ENCODE measurements at regions not wholly inside any gene's neighbourhood (a gene's known extent, or its start where the extent isn't known, plus 50 kb on each side); places are given as distances from the start of the nearest gene placed in this dataset.

DNA sequence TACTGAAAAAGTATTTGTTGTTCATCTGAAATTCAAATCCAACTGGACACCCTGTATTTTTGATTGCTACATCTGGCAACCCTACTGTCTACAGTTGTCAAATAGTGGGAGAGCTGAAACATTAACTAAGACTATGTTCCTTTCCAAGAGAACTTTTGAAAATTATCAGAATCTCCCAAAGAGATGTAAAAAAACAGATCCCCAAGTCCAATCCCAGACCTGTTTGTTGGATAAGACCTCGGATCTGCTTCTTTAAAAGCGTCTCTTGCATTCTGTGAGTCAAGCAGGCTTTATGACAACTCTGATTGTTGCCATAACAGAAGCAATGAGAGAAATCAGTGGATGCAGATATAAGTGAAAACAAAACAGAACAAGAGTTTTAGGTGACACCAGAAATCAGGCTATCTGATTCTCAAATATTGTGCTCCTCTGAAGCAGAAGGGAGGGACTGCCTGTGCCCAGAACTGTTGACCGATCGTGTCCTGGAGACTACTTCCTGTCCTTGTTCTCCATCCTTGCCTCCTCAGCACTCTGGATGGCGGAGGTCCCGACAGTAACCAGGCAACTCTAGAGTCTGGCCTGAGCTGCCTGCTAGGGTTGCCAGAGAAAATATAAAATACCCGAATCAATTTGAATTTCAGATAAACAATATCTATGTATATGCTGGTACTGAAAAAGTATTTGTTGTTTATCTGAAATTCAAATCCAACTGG lies 853.8 kb downstream of the MAFB start:
- no peak for DNase-seq (ENCODE audit: low read depth, low spot score)

DNA sequence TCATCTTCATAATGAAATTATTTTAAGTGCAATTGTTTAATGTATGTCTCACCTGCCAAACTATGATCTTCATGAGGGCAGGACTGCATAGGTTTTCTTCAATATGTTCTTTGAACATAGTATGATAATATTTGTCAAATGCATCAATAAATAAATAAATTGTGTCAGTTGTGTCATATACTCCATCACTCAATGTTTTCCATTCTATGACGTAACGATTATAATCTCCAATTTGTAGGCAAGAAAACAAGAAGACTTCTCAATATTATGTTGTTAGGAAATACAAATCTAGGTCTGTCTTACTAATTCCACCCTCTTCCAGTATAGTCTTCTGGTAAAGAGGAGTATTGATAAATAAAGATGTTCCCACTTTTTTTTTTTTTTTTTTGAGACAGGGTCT lies 858.1 kb downstream of the MAFB start:
- DNase-seq (ENCODE audit: low read depth, low spot score): no peak

DNA sequence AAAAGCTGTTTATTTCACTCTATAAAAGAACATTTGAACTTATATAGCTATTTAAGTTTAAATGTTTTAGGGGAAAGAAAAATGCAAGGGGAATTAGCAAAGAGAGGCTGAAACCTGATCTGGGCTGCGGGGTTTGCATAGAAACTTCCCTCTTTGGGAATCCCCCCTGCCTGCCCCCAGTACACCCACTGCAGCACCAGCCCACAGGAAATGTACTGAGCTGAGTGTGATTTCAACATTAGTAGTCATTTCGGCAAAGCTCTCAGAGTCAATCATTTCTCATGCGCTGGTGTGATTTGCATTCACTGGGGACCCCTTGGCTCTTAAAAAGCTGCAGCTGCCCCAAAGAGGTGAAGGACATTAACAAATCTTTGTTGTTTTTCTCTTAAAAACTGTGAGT lies 859.4 kb downstream of the MAFB start:
- DNase-seq (ENCODE audit: low read depth, low spot score): no peak

DNA sequence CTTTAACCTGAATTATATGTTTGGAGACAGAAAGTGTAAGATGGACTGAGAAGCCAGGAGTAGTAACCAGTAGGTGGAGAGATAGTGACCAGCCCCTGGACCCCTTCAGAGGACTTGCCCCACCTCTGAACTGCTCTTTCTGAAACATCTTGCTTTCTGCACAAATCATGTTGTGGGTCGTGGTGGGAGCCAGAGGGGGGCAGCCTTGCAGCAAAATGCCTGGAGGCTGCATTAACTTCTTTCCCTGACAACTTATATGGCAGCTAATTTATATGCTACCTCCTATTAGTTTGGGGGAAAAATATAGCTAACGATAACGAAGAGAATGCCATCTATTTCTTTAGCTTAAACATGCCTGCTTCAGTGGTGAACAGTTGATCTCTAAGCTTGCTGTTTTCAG lies 859.8 kb downstream of the MAFB start:
- DNase-seq (ENCODE audit: low read depth, low spot score): no peak

DNA sequence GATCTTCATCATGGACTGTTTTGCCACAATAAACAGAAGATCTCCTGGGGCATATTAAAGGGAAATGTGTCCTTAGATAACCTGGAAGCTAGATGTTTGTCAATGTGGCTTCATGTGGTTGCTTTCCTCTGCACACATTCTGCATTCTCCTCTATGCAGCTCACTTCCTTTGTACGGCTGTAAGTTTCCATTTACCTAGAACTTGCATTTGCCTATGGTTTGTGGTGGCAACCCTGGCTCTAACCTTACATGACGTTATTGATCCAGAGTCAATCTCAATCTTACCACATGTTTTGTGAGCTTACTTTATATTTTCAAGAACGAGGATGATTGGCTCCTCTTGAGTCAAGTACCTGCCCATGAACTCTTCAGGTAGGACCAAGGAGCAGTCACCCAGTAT lies 863.1 kb downstream of the MAFB start:
- no peak for DNase-seq (ENCODE audit: low read depth, low spot score)

DNA sequence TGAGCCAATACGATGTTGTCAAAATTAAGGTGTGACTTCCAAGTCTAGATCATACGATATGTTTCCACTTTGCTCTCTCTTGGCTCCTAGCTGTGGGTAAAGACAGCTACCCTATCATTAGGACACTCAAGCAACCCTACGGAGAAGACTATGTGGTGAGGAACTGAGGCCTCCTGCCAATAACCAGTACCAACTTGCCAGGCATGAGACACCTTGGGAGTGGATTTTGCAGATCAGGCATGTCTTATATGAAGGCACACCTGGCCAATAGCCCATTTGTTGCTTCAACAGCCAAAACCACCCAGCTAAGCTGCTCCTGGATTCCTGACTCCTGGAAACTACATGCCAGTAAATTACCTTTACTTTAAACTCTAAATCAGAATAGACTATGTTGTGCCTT lies 863.4 kb downstream of the DHX35 start:
- DNase-seq (ENCODE audit: low read depth, low spot score): no peak

DNA sequence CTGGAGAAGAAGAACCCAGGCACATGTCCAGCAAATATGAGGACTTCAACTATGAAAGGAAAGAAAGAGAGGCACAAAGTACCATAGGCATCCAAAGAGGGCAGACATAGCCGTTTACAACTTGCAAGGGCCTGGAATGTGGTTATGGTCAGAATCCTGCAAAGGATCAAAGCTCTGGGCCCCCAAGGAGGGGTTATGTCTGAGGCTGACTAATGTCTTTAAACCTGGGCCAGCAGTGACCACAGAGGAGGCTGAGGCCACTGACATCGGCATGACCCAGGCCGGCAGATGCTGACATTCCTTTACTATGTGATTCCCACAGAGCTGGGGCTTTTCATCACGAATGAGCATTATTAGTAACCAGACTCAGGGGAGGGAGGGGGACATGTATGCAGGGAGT lies 861.1 kb downstream of the DHX35 start:
- DNase-seq (ENCODE audit: low read depth, low spot score): no peak

DNA sequence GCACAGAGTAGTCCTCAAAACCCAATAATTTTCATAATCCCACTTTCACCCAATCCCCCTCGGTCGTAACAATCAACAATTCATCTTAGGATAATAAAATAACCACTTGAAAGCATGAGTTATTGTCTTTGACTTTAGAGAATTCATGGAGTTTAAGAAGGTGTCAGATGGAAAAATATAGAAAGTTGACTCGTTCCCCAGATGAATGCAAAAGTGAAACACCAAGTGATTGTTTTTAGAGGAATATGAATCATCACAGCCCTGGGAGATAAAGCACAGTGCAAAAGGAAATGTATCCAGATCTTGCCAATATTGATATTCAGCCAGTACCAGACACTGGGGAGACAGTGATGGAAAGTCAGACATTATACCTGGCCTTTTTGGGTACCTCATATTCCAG lies 860.5 kb downstream of the DHX35 start:
- no peak for DNase-seq (ENCODE audit: low read depth, low spot score)

DNA sequence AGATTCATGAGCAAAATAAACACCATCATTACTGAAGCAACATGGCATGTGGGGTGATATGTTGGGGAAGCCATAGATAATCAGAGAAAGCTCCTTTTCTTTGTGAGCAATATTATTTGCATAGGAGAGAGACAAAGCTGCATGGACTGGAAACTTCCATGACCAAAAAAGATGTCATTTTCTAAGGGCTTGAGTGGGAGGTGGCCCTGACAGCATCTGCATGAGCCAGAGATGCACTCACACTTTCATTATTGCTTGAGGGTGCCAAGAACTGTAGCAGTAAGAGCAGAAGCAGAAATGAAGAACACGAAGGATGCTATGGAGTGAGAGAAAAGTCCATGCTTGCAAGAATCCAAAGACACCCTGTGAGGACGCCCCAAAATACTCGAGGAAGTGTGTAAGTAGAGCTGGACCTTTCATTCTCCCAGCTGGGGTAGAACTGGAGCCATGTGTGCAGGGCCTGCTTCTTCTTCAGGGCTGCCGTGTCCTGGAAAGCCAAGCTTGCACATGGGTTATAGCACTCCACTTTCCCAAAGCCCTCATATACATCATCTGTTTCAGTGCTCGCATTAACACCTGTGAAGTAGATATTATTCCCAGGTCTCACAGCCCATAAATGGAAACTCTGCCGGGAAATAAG lies 851.2 kb downstream of the DHX35 start:
- DNase-seq (ENCODE audit: low read depth, low spot score): no peak

DNA sequence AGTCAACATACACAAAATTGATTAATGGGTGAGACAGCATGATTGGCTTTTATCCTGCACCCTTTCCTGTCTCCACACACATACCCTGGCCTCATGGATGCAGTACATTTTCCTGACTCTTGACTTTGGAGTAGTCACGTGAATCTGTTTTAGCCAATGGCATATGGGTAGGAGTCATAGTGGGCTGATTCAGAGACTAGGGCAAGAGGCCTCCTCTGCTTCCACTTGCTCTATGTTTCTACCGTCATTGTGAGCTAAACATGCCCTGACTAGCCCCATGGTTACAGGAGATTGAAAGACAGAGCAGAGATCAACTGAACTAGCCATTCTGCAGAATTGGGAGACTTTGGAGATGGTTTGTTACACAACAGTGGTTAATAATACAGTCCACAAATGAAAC lies 850.0 kb downstream of the DHX35 start:
- no peak for DNase-seq (ENCODE audit: low read depth, low spot score)

DNA sequence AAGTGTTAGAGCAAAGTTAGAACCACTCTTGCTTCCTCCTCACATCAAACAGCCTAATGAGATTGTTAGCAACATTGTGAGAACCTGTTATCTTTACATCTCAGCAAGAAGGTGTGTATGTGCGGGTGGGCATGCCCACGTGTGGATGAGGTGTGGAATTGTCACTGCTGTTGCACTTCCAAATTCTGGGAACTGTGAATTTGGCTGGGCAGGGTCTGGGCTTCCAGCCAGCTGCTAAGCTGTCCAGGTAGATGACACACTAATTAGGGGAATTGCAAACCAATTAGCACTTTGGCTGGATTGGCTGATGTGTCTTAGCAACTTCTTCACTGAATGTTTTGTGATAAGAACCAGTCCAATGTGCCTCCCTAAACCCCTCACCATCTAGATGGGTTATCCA lies 848.2 kb downstream of the DHX35 start:
- DNase-seq (ENCODE audit: low read depth, low spot score): no peak

DNA sequence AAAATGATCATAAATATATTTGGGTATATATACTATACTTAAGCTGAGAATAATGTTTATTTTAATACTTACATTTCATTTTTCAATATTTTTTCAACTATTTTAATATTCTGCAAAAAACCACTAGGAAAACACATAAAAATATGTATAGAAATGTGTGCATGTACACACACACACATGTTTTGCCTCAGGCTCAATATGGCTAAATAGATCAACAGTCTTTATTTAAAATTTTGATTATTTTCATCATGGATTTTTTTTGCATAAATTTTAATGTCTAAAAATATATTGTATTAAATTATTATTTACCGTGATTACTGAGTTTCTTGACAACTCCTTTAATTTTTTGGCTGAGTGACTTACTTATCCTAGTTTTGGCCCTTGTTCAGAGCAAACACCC lies 846.5 kb downstream of the DHX35 start:
- no peak for DNase-seq (ENCODE audit: low read depth, low spot score)

DNA sequence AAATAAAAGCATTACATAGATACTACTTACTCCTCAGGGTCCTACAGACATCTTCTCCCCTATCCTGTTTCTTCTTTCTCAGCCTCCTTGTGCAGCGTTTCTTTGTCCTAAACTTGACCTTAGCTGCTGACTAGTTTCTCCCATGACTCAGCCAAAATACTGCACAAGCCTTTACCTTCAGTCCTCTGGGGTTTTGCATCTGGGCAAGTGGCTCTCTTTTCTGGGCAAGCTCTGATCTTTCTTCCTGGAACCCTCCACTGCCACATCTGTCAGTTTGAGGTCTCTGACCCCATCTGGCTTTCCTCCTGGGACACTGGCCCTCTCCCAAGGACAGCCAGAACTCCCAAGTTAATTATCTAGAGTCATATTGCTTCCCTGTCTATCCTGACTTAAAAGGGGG lies 838.4 kb downstream of the DHX35 start:
- no peak for DNase-seq (ENCODE audit: low read depth, low spot score)

DNA sequence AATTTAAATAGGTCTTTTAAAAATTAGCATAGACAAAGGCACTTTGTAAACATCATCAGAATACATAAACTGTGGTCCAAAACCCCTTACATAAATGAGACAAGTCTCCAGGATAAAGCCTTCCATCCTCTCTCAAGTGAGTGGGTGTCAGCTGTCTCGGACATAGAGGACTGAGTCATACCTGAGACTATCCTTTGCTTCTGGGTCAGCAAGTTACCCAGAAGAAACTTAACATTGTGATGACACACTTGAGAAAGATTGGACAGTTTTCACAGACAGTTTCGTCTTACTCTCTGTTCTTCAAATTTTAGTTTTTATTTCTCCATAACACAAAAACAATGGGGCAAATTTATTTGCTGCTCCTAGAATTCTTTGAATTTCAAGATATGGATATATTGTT lies 838.0 kb downstream of the DHX35 start:
- DNase-seq (ENCODE audit: low read depth, low spot score): no peak

DNA sequence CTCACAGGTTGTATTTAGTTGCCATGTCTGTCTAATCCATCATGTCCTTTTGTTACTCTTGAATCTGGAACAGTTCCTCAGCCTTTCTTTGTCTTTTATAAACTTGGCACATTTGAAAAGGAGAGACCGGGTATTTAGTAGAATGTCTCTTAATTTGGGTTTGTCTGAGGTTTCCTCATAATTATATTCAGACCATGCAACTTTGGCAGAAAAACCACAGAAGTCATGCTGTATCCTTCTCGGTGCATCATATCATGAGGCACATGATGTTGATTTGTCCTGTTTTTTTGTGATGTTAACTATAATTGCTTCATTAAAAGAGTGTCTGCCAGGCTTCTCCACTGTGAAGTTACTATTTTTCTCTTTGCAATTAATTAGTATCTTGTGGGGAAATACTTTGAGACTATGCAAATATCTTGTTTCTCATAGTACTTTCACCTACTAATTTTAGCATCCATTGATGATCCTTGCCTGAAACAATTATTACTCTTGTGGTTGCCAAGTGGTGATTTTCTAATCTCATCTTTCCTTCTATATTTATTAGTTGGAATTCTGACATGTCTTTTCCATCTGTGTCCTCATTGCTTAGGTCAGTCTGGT lies 837.3 kb downstream of the DHX35 start:
- DNase-seq (ENCODE audit: low read depth, low spot score): no peak

DNA sequence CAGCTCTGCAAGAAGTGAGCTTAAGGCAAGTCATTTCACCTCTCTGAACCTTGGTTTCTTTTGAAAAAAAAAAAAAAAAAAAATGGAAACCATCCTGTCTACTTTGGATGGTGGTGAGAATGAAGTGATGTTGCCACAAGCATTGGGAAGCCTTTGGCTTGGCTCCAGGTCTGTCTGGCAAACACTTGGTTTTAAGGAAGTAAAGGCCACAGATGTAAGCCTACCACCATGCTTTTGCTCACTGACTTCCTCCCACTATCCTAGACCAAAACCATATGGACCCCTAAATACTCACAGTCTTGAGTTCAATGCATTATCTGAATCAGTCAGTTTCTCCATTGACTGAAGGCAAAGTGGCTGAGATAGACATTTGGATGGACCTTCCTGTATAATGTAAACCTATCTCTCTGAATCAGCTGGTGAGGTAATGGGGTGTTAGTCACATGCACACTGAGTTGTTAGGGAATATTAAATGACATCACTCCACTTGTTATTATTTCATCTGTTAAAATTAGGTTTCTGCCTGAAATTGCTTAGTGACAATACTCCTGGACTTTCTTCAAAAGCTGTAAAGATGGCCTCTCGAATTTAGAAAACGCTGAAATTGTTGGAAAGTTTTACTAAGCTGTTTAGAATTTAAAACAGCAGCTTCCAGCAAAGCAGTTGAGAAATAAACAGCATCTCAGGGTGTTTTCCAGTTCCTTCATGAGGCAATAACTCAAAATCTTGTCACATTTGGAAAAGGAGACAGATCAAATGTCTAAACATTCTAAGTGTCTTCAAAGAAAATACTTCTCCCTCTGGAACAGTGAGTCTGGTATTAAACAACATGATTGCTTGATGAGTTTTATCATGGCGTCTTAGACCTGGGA lies 833.5 kb downstream of the DHX35 start:
- no peak for DNase-seq (ENCODE audit: low read depth, low spot score)

DNA sequence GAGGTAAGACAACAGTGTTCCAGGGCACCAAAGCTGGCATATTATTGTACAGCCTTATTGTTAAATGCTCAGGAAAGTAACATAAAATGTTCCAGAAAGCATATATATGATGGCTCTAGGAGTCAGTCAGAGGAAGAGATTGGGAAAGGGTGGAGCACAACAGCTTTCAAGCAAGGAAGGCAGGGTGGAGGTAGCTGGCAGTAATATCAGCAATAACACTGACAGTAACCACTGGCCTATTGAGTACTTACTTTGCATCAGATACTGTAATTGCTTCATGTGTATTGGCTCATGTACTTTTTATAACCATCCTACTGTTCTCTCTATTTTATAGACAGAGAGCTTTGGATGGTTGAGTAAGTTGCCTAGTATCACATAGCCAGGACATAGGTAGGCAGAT lies 830.2 kb downstream of the DHX35 start:
- DNase-seq (ENCODE audit: low read depth, low spot score): no peak

DNA sequence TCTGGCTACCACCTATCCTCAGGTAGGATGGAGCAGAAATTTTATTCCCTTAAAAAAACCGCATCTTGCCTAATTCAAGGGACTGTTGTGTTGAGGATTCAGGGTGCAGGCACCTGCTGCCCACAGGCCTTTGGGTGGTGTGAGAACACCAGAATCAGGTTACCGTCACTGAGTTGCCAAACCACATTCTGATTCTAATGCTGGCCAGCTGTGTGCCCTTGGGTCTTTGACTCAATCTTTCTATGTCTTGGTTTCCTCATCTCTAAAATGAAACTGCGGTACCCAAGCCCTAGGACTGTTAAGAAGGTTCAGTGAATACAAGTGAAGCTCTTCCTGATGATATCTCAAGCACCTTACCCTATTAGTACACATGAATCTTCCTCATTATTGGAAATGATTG lies 827.3 kb downstream of the DHX35 start:
- no peak for DNase-seq (ENCODE audit: low read depth, low spot score)

DNA sequence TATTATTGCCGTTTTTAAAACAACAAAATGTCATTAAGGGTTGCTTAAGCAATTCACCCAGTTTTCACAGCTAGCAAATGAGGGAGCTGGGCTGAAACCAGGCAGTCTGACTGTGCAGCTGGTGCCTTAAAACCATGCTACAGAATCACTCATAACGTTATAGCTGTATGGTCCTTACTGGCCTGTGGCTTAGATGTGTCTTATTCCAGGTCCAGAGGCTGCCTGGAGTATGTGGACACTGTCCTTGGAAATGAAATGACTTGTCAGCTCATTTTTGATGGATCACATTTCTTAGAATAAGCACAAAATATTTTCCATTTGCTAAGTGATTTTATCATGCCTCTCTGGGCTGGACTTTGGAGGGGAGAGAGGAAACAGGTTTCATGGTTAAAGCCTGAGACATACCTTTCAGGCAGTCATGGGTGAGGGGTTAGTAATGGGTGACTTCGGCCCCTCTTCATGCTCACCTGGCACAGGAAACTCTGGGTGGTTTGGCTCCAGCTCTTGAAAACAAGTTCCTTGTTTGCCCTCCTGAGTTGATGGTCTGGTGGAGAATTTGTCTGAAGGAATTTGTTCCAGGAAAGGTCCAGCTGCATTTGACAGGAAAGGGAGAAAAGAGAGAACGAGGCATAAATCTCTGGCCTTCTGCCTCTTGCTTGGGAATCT lies 823.2 kb downstream of the DHX35 start:
- DNase-seq (ENCODE audit: low read depth, low spot score): no peak

DNA sequence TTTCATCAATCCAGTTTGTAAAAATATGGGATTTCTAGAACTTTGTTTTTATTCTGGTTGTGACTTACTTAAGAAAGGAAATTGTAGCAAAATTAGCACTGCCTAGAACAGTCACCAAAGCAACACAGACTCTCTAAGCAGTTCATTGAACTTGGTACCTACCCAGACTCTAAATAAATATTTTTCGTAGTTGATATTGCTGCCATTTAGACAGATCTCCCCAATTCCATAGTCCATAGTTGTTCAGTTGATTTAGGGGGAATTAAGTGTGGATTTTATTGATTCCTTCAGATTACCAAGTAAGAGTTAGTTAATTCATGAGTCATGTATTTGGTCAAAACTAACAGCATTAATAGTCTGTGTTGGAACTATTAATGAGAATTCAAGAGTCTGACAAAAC lies 822.5 kb downstream of the DHX35 start:
- no peak for DNase-seq (ENCODE audit: low read depth, low spot score)

DNA sequence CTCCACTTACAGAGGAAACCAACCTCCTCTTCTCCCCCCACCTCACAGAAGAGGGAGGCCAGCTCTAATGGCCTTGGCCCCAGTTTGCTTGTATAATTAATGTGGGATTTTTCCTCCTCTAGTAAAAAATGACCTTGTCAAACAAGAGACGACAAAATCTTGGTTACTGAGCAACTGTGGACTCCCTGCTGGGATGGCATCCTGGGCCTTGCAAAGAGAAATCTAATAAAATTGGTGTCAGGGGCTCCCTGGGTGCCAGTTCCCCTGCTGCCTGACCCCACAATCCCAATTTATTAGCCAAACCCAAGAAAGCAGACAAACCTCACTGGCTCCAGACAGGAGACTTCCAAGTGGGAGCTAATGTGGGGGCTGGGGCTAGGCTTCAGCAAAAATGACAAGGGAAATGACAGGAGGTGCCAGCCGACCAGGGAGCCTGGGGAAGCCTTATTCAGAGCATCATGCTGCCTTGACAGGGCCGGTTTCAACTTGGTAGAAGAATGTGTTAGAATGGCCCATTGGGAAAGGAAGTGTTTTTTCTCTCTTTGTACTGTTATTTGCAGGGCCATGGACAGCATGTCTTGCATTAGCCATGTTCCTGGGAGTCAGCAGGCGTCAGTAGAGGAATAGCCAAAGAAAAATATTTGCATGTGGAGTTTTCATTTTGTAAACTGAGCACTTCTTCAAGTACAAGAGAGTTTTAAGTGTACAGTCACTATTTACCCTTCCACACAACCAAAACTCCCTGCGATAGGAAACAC lies 816.9 kb downstream of the DHX35 start:
- DNase-seq (ENCODE audit: low read depth, low spot score): no peak
